ENCODE measurements at regions not wholly inside any gene's neighbourhood (a gene's known extent, or its start where the extent isn't known, plus 50 kb on each side); places are given as distances from the start of the nearest gene placed in this dataset.

DNA sequence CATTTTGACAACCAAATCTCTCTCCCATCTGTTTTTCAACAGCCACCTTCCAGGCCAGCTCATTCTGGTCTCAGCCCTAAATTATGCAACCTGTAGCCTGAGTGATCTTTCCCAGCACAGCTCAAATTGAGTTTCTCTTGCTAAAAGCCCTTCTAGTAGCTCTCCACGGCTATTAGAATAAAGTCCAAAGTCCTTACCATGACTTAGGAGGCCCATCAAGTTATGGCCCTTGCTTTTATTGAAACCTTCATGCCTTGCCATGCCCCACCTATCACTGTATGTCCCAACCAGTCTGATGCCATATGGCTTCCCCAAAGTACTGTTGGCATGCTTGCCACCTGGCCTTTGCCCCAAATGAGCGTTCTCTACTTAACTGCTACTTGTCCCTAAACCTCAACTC, 303.5 kb upstream of the GADL1 start:
- TF ChIP-seq EP300 (IDR thresholded peaks at IDR 0.05) (no peak), POLR2A (IDR thresholded peaks at IDR 0.05) (no peak)
- TF ChIP-seq, protein P1, sequence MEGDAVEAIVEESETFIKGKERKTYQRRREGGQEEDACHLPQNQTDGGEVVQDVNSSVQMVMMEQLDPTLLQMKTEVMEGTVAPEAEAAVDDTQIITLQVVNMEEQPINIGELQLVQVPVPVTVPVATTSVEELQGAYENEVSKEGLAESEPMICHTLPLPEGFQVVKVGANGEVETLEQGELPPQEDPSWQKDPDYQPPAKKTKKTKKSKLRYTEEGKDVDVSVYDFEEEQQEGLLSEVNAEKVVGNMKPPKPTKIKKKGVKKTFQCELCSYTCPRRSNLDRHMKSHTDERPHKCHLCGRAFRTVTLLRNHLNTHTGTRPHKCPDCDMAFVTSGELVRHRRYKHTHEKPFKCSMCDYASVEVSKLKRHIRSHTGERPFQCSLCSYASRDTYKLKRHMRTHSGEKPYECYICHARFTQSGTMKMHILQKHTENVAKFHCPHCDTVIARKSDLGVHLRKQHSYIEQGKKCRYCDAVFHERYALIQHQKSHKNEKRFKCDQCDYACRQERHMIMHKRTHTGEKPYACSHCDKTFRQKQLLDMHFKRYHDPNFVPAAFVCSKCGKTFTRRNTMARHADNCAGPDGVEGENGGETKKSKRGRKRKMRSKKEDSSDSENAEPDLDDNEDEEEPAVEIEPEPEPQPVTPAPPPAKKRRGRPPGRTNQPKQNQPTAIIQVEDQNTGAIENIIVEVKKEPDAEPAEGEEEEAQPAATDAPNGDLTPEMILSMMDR (IDR thresholded peaks at IDR 0.05), result no peak
